Cardiac muscle cell (in vitro differentiated cells and primary cell): ENCODE measurements at regions not wholly inside any gene's neighbourhood (a gene's known extent, or its start where the extent isn't known, plus 50 kb on each side); places are given as distances from the start of the nearest gene placed in this dataset.

Source experiments
- DNase-seq, 2 donors: peaks; one replicate each; pipeline versions ENCODE4 v3.0.0 to v3.0.0-alpha.2; 2010 to 2017; ENCODE audit warnings: low read depth in 1 of 2, low spot score in 1 of 2
- H3K27ac ChIP-seq: fragments of 200-600 bp; sonication (generic); 2 replicates; pipeline ENCODE4 v1.5.1; 2016
- H3K27me3 ChIP-seq: fragments of 200-600 bp; sonication (generic); 2 replicates; pipeline ENCODE4 v1.6.0; 2016; ENCODE audit warnings: control low read depth
- H3K36me3 ChIP-seq: fragments of 200-600 bp; sonication (generic); 2 replicates; pipeline ENCODE4 v1.5.1; 2016; ENCODE audit warnings: control low read depth
- H3K4me1 ChIP-seq: fragments of 200-600 bp; sonication (generic); 2 replicates; pipeline ENCODE4 v1.8.1; 2017; ENCODE audit warnings: low read depth, mild to moderate bottlenecking, mixed run types
- H3K4me3 ChIP-seq: fragments of 200-600 bp; sonication (generic); 2 replicates; pipeline ENCODE4 v1.5.1; 2016; ENCODE audit warnings: mild to moderate bottlenecking
- H3K9me3 ChIP-seq: fragments of 200-600 bp; sonication (generic); 2 replicates; pipeline ENCODE4 v1.5.1; 2017; ENCODE audit warnings: low read depth, mild to moderate bottlenecking, control low read depth
- CTCF ChIP-seq: IDR thresholded peaks from 2 replicates; pipeline ENCODE4 v1.5.1; 2012; ENCODE audit warnings: low read depth, mild to moderate bottlenecking, low read length

- Histone ChIP-seq H3K4me1 (no peaks in the 10 kb centered on the region), H3K27ac (no peak overlapping the region), H3K36me3 (no peaks in the 10 kb centered on the region), H3K4me3 (no peak overlapping the region), H3K27me3 (no peaks in the 10 kb centered on the region), H3K9me3 (no peaks in the 10 kb centered on the region)
- peak in 1 of 2 donors; percentile 22 for DNase-seq
- TF ChIP-seq CTCF = no peak
Observed at GRCh38 chr17:83144421-83145357, 65.3 kb downstream of the METRNL start.

- Histone ChIP-seq H3K36me3 (no peaks in the 10 kb centered on the region), H3K27me3 (no peaks in the 10 kb centered on the region), H3K4me3 (no peak overlapping the region), H3K27ac (no peak overlapping the region), H3K4me1 (no peaks in the 10 kb centered on the region), H3K9me3 (no peaks in the 10 kb centered on the region)
- no peak for DNase-seq
- no peak for TF ChIP-seq CTCF
Observed at GRCh38 chr17:83145358-83145738, 65.9 kb downstream of the METRNL start.

GRCh38 chr17:83145831-83146230 is 66.4 kb downstream of the METRNL start:
- Histone ChIP-seq H3K36me3 (no peaks in the 10 kb centered on the region), H3K27me3 (no peaks in the 10 kb centered on the region), H3K9me3 (no peaks in the 10 kb centered on the region), H3K4me1 (no peaks in the 10 kb centered on the region), H3K27ac (no peak overlapping the region), H3K4me3 (no peak overlapping the region)
- TF ChIP-seq CTCF = no peak
- no peak for DNase-seq

- no peak for DNase-seq
- Histone ChIP-seq H3K4me3 (no peak overlapping the region), H3K27ac (no peak overlapping the region), H3K36me3 (no peaks in the 10 kb centered on the region), H3K9me3 (no peaks in the 10 kb centered on the region), H3K4me1 (no peaks in the 10 kb centered on the region), H3K27me3 (no peaks in the 10 kb centered on the region)
- no peak for TF ChIP-seq CTCF
Observed at GRCh38 chr17:83146347-83146746, 66.9 kb downstream of the METRNL start.

GRCh38 chr17:83147280-83147679 is 67.9 kb downstream of the METRNL start:
- no peaks in the 10 kb centered on the region for H3K4me1 ChIP-seq
- no peak overlapping the region for H3K27ac ChIP-seq
- no peak overlapping the region for H3K4me3 ChIP-seq
- TF ChIP-seq CTCF = no peak
- no peaks in the 10 kb centered on the region for H3K9me3 ChIP-seq
- H3K36me3 ChIP-seq = no peaks in the 10 kb centered on the region
- no peak for DNase-seq
- H3K27me3 ChIP-seq = no peaks in the 10 kb centered on the region
